ENCODE measurements at regions not wholly inside any gene's neighbourhood (a gene's known extent, or its start where the extent isn't known, plus 50 kb on each side); places are given as distances from the start of the nearest gene placed in this dataset.

DNA sequence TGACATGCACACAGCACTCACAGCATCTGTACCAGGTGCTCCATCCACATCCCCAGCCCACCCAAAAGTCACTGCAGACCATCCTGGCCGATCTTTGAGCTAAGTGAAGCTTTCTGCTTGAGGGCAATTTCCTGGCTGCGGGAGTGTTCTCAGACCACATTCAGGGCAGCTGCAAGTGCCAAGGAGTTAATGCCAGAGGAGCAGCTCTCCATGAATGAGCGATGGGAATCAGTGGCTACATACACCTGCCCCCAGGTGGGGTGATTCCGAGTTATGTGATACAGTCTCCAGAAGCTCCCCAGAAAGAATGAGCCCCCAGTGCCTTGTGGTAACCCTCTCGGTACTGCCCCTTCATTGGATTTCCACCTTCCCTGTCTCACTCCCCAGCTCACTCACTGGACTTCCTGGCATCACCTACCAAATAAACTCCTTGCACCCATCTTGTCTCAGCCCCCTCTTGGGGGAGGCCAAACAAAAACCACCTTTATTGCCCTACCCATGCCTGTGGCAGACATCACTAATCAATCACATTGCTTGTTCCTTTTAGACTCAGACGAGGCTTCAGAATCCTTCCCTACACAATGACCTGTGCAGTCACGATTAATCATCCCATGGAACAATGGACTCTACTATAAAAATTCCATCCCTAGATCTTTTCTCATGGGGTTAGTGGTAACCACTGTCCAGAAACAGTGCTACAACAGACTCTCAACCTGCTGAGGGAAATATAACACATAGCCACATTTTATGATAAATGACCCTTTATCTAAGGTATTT, 121.1 kb downstream of the IRX5 start:
- no peak for FAIRE-seq
- Histone ChIP-seq H3K9me3 (ENCODE audit: control insufficient read depth, low read depth, low read length) (no peaks in the 10 kb centered on the region), H3K27me3 (ENCODE audit: control insufficient read depth, extremely low read depth, insufficient read depth, low read length) (peaks cover 6% of the 10 kb centered on the region), H3K36me3 (ENCODE audit: control insufficient read depth in 2 of 2, extremely low read depth in 1 of 2, insufficient read depth in 2 of 2, low read length in 2 of 2) (no peaks in the 10 kb centered on the region), H3K9me1 (ENCODE audit: control insufficient read depth, extremely low read depth, insufficient read depth, low read length) (no peaks in the 10 kb centered on the region), H3K4me3 (ENCODE audit: control insufficient read depth in 2 of 3, extremely low read depth in 1 of 3, insufficient read depth in 2 of 3, low read depth in 1 of 3, low read length in 3 of 3) (no peak overlapping the region), H3K4me2 (ENCODE audit: control insufficient read depth, extremely low read depth, insufficient read depth, low read depth, low read length) (no peak overlapping the region), H3K4me1 (ENCODE audit: control insufficient read depth, extremely low read depth, insufficient read depth, low read length) (no peaks in the 10 kb centered on the region), H3K9ac (ENCODE audit: control insufficient read depth, extremely low read depth, insufficient read depth, low read length) (no peak overlapping the region), H4K20me1 (ENCODE audit: control insufficient read depth, extremely low read depth, insufficient read depth, low read length) (no peaks in the 10 kb centered on the region), H3K27ac (ENCODE audit: control insufficient read depth, insufficient read depth, low read length) (no peak overlapping the region), H3K79me2 (ENCODE audit: control insufficient read depth, insufficient read depth, low read length) (no peaks in the 10 kb centered on the region), H2AFZ (ENCODE audit: control insufficient read depth, low read length) (no peak overlapping the region)
- no peak for DNase-seq (ENCODE audit: low read depth, low spot score)
- TF ChIP-seq, protein P1, sequence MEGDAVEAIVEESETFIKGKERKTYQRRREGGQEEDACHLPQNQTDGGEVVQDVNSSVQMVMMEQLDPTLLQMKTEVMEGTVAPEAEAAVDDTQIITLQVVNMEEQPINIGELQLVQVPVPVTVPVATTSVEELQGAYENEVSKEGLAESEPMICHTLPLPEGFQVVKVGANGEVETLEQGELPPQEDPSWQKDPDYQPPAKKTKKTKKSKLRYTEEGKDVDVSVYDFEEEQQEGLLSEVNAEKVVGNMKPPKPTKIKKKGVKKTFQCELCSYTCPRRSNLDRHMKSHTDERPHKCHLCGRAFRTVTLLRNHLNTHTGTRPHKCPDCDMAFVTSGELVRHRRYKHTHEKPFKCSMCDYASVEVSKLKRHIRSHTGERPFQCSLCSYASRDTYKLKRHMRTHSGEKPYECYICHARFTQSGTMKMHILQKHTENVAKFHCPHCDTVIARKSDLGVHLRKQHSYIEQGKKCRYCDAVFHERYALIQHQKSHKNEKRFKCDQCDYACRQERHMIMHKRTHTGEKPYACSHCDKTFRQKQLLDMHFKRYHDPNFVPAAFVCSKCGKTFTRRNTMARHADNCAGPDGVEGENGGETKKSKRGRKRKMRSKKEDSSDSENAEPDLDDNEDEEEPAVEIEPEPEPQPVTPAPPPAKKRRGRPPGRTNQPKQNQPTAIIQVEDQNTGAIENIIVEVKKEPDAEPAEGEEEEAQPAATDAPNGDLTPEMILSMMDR (optimal IDR thresholded peaks at IDR 0.05 in 1 of 3, IDR thresholded peaks at IDR 0.05 in 1 of 3, conservative IDR thresholded peaks at IDR 0.05 in 1 of 3; ENCODE audit: extremely low read depth in 1 of 3, insufficient read depth in 2 of 3, low read length in 3 of 3): no peak
- no peak for TF ChIP-seq EZH2 (IDR thresholded peaks at IDR 0.05; ENCODE audit: low read length)
- dilution Hi-C loops (cut with MboI; ENCODE audit: extremely low pct_ligation_motif_present, low sequenced_read_pairs): no loop called here

DNA sequence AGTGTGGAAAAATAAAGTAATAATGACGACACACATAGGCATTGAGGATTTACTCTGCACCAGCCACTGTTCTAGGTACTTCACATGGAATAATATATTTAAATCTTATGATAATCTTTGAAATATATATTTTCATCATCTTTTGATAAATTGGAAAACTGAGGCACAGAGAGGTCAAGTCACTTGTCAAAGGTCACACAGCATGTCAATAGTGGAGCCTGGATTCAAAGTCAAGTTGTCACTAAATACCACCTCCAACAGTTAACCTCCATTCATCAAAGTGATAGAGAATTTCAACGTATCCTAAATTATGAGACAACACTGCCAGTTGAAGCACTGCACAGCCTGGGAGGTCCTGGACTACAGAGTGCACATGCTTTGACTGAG, 121.7 kb downstream of the IRX5 start:
- H3K4me3 ChIP-seq (ENCODE audit: control insufficient read depth in 2 of 3, extremely low read depth in 1 of 3, insufficient read depth in 2 of 3, low read depth in 1 of 3, low read length in 3 of 3): no peak overlapping the region
- H3K9me1 ChIP-seq (ENCODE audit: control insufficient read depth, extremely low read depth, insufficient read depth, low read length): no peaks in the 10 kb centered on the region
- H3K4me1 ChIP-seq (ENCODE audit: control insufficient read depth, extremely low read depth, insufficient read depth, low read length): no peaks in the 10 kb centered on the region
- no peaks in the 10 kb centered on the region for H4K20me1 ChIP-seq (ENCODE audit: control insufficient read depth, extremely low read depth, insufficient read depth, low read length)
- no peaks in the 10 kb centered on the region for H3K36me3 ChIP-seq (ENCODE audit: control insufficient read depth in 2 of 2, extremely low read depth in 1 of 2, insufficient read depth in 2 of 2, low read length in 2 of 2)
- no peak overlapping the region for H3K27ac ChIP-seq (ENCODE audit: control insufficient read depth, insufficient read depth, low read length)
- no peak overlapping the region for H3K9ac ChIP-seq (ENCODE audit: control insufficient read depth, extremely low read depth, insufficient read depth, low read length)
- dilution Hi-C loops (cut with MboI; ENCODE audit: extremely low pct_ligation_motif_present, low sequenced_read_pairs): no loop called here
- no peaks in the 10 kb centered on the region for H3K79me2 ChIP-seq (ENCODE audit: control insufficient read depth, insufficient read depth, low read length)
- H3K4me2 ChIP-seq (ENCODE audit: control insufficient read depth, extremely low read depth, insufficient read depth, low read depth, low read length): no peak overlapping the region
- no peaks in the 10 kb centered on the region for H3K9me3 ChIP-seq (ENCODE audit: control insufficient read depth, low read depth, low read length)
- no peak for FAIRE-seq
- peaks cover 12% of the 10 kb centered on the region for H3K27me3 ChIP-seq (ENCODE audit: control insufficient read depth, extremely low read depth, insufficient read depth, low read length)
- no peak for TF ChIP-seq EZH2 (IDR thresholded peaks at IDR 0.05; ENCODE audit: low read length)
- TF ChIP-seq, protein P1 (optimal IDR thresholded peaks at IDR 0.05 in 1 of 3, IDR thresholded peaks at IDR 0.05 in 1 of 3, conservative IDR thresholded peaks at IDR 0.05 in 1 of 3; ENCODE audit: extremely low read depth in 1 of 3, insufficient read depth in 2 of 3, low read length in 3 of 3): no peak
- no peak overlapping the region for H2AFZ ChIP-seq (ENCODE audit: control insufficient read depth, low read length)
- no peak for DNase-seq (ENCODE audit: low read depth, low spot score)
